PC-3 (cell line): ENCODE measurements at regions not wholly inside any gene's neighbourhood (a gene's known extent, or its start where the extent isn't known, plus 50 kb on each side); places are given as distances from the start of the nearest gene placed in this dataset.

Experiments
- ATAC-seq: fragments of 200-7000 bp; cut with Tn5 transposase; 2 replicates; pipeline ENCODE4 v1.9.1; 2020; ENCODE audit warnings: mild to moderate bottlenecking, moderate library complexity
- BruUV-seq: library from RNA; stranded (reverse); fragments of 400-500 nt; replicated peaks from 2 replicates; lab custom pipeline; 2021; lab: Mats Ljungman, UMichigan
- CTCF ChIA-PET: fragments of 300-600 bp; sonication (Branson Sonifier 250); formaldehyde crosslinking; loops from one replicate; lab custom pipeline; 2022; ENCODE audit warnings: antibody characterized with exemption; lab: Charles Lee
- POLR2A ChIA-PET: fragments of 300-600 bp; sonication (Branson Sonifier 250); formaldehyde crosslinking; loops from one replicate; lab custom pipeline; 2022; ENCODE audit warnings: antibody characterized with exemption; ENCODE audit not compliant: unreplicated experiment; lab: Charles Lee
- DNase-seq: peaks from one replicate; pipeline ENCODE4 v3.0.0-alpha.2; 2015
- H2AFZ ChIP-seq: fragments of 300-600 bp; sonication (generic); 2 replicates; pipeline ENCODE4 v1.6.0; 2016; ENCODE audit warnings: antibody characterized with exemption, low read length
- H3F3A ChIP-seq: fragments of 300-600 bp; sonication (generic); one replicate; pipeline ENCODE4 v1.6.0; 2017; ENCODE audit warnings: antibody characterized with exemption, low read length, control low read depth, mild to moderate bottlenecking; ENCODE audit not compliant: unreplicated experiment
- H3K27ac ChIP-seq: fragments of 300-600 bp; sonication (generic); 2 replicates; pipeline ENCODE4 v1.5.1; 2016; ENCODE audit warnings: mild to moderate bottlenecking, low read length
- H3K27me3 ChIP-seq: fragments of 300-600 bp; sonication (generic); 2 replicates; pipeline ENCODE4 v1.6.1; 2016; ENCODE audit warnings: low read length, mixed read lengths
- H3K36me3 ChIP-seq: fragments of 300-600 bp; sonication (generic); 2 replicates; pipeline ENCODE4 v1.6.1; 2016; ENCODE audit warnings: low read depth, mixed run types, low read length, mixed read lengths
- H3K4me1 ChIP-seq: fragments of 300-600 bp; sonication (generic); 2 replicates; pipeline ENCODE4 v1.5.1; 2016; ENCODE audit warnings: low read length; ENCODE audit not compliant: insufficient read depth
- H3K4me2 ChIP-seq: fragments of 300-600 bp; sonication (generic); 2 replicates; pipeline ENCODE4 v1.6.0; 2016; ENCODE audit warnings: low read length
- H3K4me3 ChIP-seq: fragments of 300-600 bp; sonication (generic); 2 replicates; pipeline ENCODE4 v1.5.1; 2016; ENCODE audit warnings: mild to moderate bottlenecking, low read length, mixed read lengths
- H3K79me2 ChIP-seq: fragments of 300-600 bp; sonication (generic); 2 replicates; pipeline ENCODE4 v1.6.1; 2017; ENCODE audit warnings: low read length, mixed read lengths
- H3K9ac ChIP-seq: fragments of 300-600 bp; sonication (generic); 2 replicates; pipeline ENCODE4 v1.6.0; 2016; ENCODE audit warnings: mild to moderate bottlenecking, low read length
- H3K9me2 ChIP-seq: fragments of 300-600 bp; sonication (generic); replicated peaks from 2 replicates; pipeline ENCODE4 v1.6.1; 2016; ENCODE audit warnings: mixed run types, low read length, mixed read lengths
- H3K9me3 ChIP-seq: fragments of 300-600 bp; sonication (generic); 2 replicates; pipeline ENCODE4 v1.6.1; 2016; ENCODE audit warnings: low read length, mixed read lengths
- H4K20me1 ChIP-seq: fragments of 300-600 bp; sonication (generic); 2 replicates; pipeline ENCODE4 v1.6.1; 2016; ENCODE audit warnings: low read length, mixed read lengths
- CTCF ChIP-seq: fragments of 300-600 bp; sonication (generic); conservative IDR thresholded peaks from 2 replicates; pipeline ENCODE4 v1.5.1; 2017; ENCODE audit warnings: antibody characterized with exemption, low read depth, mild to moderate bottlenecking, low read length
- EZH2 ChIP-seq: fragments of 300-600 bp; sonication (generic); IDR thresholded peaks from one replicate; pipeline ENCODE4 v1.6.1; 2017; ENCODE audit warnings: antibody characterized with exemption, mild to moderate bottlenecking, low read length; ENCODE audit not compliant: unreplicated experiment
- EZH2phosphoT487 ChIP-seq: fragments of 300-600 bp; sonication (generic); IDR thresholded peaks from 2 replicates; pipeline ENCODE4 v1.6.1; 2018; ENCODE audit warnings: mild to moderate bottlenecking, antibody characterized with exemption, low read length, borderline replicate concordance
- intact Hi-C: fragments of 100-400 bp; cut with micrococcal nuclease; formaldehyde crosslinking; loops from 2 replicates; pipeline ENCODE4 v1.9.0; 2023

- Histone ChIP-seq H3F3A (no peaks in the 10 kb centered on the region), H3K27me3 (no peaks in the 10 kb centered on the region), H3K4me1 (no peaks in the 10 kb centered on the region), H3K4me2 (no peak overlapping the region), H3K9me3 (no peaks in the 10 kb centered on the region), H3K9ac (no peak overlapping the region), H3K9me2 (no peaks in the 10 kb centered on the region), H3K36me3 (no peaks in the 10 kb centered on the region), H4K20me1 (no peaks in the 10 kb centered on the region), H2AFZ (no peak overlapping the region), H3K27ac (no peak overlapping the region), H3K4me3 (no peak overlapping the region), H3K79me2 (no peaks in the 10 kb centered on the region)
- DNase-seq = no peak
- no TSS peak for BruUV-seq
- ATAC-seq = no peak
- ChIA-PET CTCF (no interaction called here), POLR2A (no interaction called here)
- TF ChIP-seq EZH2 (no peak), CTCF (no peak), EZH2phosphoT487 (no peak)
- intact Hi-C loops = no loop called here
Observed at GRCh38 chr6:115474443-115475041, 586.1 kb downstream of the FRK start.

- CTCF ChIA-PET = no interaction called here
- no peaks in the 10 kb centered on the region for H3K9me2 ChIP-seq
- POLR2A ChIA-PET = no interaction called here
- DNase-seq (no peak), ATAC-seq (no peak)
- H3K4me2 ChIP-seq = no peak overlapping the region
- no peaks in the 10 kb centered on the region for H3K9me3 ChIP-seq
- H3F3A ChIP-seq = no peaks in the 10 kb centered on the region
- TF ChIP-seq EZH2phosphoT487 = no peak
- TF ChIP-seq EZH2 = no peak
- TF ChIP-seq CTCF = no peak
- no peak overlapping the region for H2AFZ ChIP-seq
- H3K27me3 ChIP-seq = no peaks in the 10 kb centered on the region
- H3K36me3 ChIP-seq = no peaks in the 10 kb centered on the region
- H3K27ac ChIP-seq = no peak overlapping the region
- no peaks in the 10 kb centered on the region for H4K20me1 ChIP-seq
- intact Hi-C loops = no loop called here
- H3K9ac ChIP-seq = no peak overlapping the region
- no peaks in the 10 kb centered on the region for H3K79me2 ChIP-seq
- no TSS peak for BruUV-seq
- no peak overlapping the region for H3K4me3 ChIP-seq
- H3K4me1 ChIP-seq = no peaks in the 10 kb centered on the region
Observed at GRCh38 chr6:115468272-115469005, 592.3 kb downstream of the FRK start.

DNA sequence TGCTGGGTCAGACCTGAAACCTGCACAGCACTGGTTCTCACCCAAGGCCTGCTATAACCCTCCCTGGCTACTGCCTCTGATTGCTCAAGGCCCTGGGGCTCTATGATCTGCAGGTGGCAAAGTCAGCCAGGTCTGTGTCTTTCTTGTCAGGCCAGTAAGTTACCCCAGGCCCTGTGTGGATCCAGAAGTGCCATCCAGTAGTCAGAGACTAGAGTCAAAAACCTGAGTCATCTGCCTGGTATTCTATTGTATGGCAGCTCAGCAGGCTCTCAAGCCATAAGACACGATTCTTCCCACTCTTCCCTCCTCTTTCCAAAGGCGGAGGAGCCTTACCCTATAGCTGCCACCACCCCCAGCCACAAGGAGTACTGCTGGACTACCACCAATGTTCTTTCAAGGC lies 593.0 kb downstream of the FRK start:
- no peaks in the 10 kb centered on the region for H3F3A ChIP-seq
- no peak for DNase-seq
- TF ChIP-seq EZH2 (no peak), CTCF (no peak), EZH2phosphoT487 (no peak)
- ChIA-PET CTCF (no interaction called here), POLR2A (no interaction called here)
- H3K27me3 ChIP-seq = no peaks in the 10 kb centered on the region
- BruUV-seq = no TSS peak
- H3K79me2 ChIP-seq = no peaks in the 10 kb centered on the region
- no peaks in the 10 kb centered on the region for H3K36me3 ChIP-seq
- H4K20me1 ChIP-seq = no peaks in the 10 kb centered on the region
- no peak overlapping the region for H3K27ac ChIP-seq
- no peak overlapping the region for H3K4me2 ChIP-seq
- no peaks in the 10 kb centered on the region for H3K9me2 ChIP-seq
- no peak overlapping the region for H3K9ac ChIP-seq
- intact Hi-C loops = no loop called here
- no peak for ATAC-seq
- no peak overlapping the region for H2AFZ ChIP-seq
- H3K4me1 ChIP-seq = no peaks in the 10 kb centered on the region
- no peaks in the 10 kb centered on the region for H3K9me3 ChIP-seq
- no peak overlapping the region for H3K4me3 ChIP-seq
